Epithelial cell of proximal tubule (primary cell): ENCODE measurements at regions not wholly inside any gene's neighbourhood (a gene's known extent, or its start where the extent isn't known, plus 50 kb on each side); places are given as distances from the start of the nearest gene placed in this dataset.

ENCODE experiments used
- DNase-seq: peaks from one replicate; pipeline ENCODE4 v3.0.0-alpha.2; 2011; ENCODE audit warnings: low read depth
- H3K4me3 ChIP-seq: 2 replicates; pipeline ENCODE4 v1.5.1; 2011; ENCODE audit warnings: low read depth, mild to moderate bottlenecking, low read length
- CTCF ChIP-seq: conservative IDR thresholded peaks from 2 replicates; pipeline ENCODE4 v1.5.1; 2012; ENCODE audit warnings: low read depth, mild to moderate bottlenecking, low read length

- no peak overlapping the region for H3K4me3 ChIP-seq
- no peak for DNase-seq
- TF ChIP-seq CTCF = no peak
Observed at GRCh38 chr7:10662491-10662890, 311.2 kb upstream of the PHF14 start.

- TF ChIP-seq CTCF = no peak
- no peak for DNase-seq
- no peak overlapping the region for H3K4me3 ChIP-seq
Observed at GRCh38 chr7:10662982-10663884, 310.4 kb upstream of the PHF14 start.

- DNase-seq = no peak
- H3K4me3 ChIP-seq = no peak overlapping the region
- TF ChIP-seq CTCF = no peak
Observed at GRCh38 chr7:10672186-10672585, 301.5 kb upstream of the PHF14 start.

- no peak for TF ChIP-seq CTCF
- DNase-seq = no peak
Observed at GRCh38 chr7:10677211-10677610, 296.5 kb upstream of the PHF14 start.

GRCh38 chr7:10677668-10678232 lies 295.9 kb upstream of the PHF14 start:
- H3K4me3 ChIP-seq = no peak overlapping the region
- no peak for DNase-seq
- TF ChIP-seq CTCF = no peak

More at GRCh38 chr7:10677211-10677610, 296.5 kb upstream of the PHF14 start:
- no peak overlapping the region for H3K4me3 ChIP-seq

GRCh38 chr7:10684606-10685005 lies 289.1 kb upstream of the PHF14 start:
- no peak for TF ChIP-seq CTCF
- H3K4me3 ChIP-seq = no peak overlapping the region
- DNase-seq = no peak
